ENCODE measurements at regions not wholly inside any gene's neighbourhood (a gene's known extent, or its start where the extent isn't known, plus 50 kb on each side); places are given as distances from the start of the nearest gene placed in this dataset.
"Not testable (repeated sequence)": the region's sequence is repeated elsewhere in the genome, so short reads cannot be mapped to it uniquely, and the experiment has no call there.

DNA sequence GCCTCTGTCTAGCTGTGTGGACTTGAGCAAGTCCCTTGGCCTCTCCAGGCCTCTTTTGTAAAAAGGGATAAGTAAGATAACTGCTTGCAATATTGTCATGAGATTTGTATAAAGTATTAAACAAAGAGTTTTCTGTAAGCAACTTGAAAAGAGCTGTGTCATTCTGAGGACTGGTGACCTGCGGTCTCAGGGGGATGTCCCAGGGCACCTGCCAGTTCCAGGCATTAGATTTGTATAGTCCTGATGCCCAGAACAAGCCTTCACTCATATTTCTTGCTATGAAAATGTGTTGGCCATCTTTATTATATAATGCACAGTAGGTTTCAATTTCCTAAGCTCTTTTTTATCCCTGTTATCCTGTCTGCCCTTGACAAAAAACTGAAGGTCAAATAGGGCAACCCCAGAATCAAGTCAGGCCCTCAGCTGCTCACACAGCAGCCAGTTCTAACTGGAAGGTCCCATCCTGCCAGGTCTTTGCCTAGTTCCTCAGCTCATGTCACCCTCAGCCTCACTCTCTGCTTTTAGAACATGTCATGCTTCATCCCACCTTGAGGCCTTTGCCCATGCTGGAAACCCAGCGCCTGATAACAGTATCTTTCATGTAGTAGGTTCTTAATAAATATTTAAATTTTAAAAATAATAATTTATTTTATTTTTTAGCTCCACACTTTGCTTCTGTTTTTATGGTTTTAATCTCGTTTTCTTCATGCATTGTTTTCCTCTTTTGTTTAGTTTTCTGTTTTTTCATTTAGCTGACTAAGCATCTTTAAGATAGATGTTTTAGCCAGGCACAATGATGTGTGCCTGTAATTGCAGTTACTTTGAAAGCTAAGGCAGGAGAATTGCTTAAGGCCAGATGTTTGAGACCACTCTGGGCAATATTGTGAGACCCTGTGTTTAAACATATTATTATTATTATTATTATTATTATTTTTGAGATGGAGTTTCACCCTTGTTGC, 87.5 kb upstream of the ZNF92 start:
- BruUV-seq (replicated peaks): no TSS peak
- Histone ChIP-seq H3K9me3 (ENCODE audit: control insufficient read depth, insufficient read depth, low read depth, low read length) (no peaks in the 10 kb centered on the region), H3K4me3 (ENCODE audit: low read depth in 2 of 2, low read length in 2 of 2) (no peak overlapping the region), H3K27me3 (ENCODE audit: control insufficient read depth, insufficient read depth, low read length) (no peaks in the 10 kb centered on the region), H3K36me3 (ENCODE audit: control insufficient read depth, insufficient read depth, low read length) (no peaks in the 10 kb centered on the region), H3K4me1 (ENCODE audit: control insufficient read depth, insufficient read depth, low read length) (no peaks in the 10 kb centered on the region), H3K27ac (ENCODE audit: low read length) (no peak overlapping the region)
- in situ Hi-C loops (cut with HindIII; ENCODE audit: low pct_unique_long_range_greater_than_20kb, low sequenced_read_pairs) (no loop called here), intact Hi-C loops (cut with micrococcal nuclease; ENCODE audit: unreplicated experiment) (no loop called here)
- no peak for TF ChIP-seq TCF7L2 (IDR thresholded peaks at IDR 0.05; ENCODE audit: low read depth, low read length)
- no peak for TF ChIP-seq SIN3A (IDR thresholded peaks at IDR 0.05; ENCODE audit: borderline replicate concordance, insufficient read depth, low read depth, low read length)
- TF ChIP-seq POLR2AphosphoS5 (IDR thresholded peaks at IDR 0.05; ENCODE audit: low read depth, low read length): no peak
- TF ChIP-seq REST (IDR thresholded peaks at IDR 0.05; ENCODE audit: insufficient read depth in 1 of 2, low read depth in 2 of 2, low read length in 1 of 2): no peak
- TF ChIP-seq, protein P1, sequence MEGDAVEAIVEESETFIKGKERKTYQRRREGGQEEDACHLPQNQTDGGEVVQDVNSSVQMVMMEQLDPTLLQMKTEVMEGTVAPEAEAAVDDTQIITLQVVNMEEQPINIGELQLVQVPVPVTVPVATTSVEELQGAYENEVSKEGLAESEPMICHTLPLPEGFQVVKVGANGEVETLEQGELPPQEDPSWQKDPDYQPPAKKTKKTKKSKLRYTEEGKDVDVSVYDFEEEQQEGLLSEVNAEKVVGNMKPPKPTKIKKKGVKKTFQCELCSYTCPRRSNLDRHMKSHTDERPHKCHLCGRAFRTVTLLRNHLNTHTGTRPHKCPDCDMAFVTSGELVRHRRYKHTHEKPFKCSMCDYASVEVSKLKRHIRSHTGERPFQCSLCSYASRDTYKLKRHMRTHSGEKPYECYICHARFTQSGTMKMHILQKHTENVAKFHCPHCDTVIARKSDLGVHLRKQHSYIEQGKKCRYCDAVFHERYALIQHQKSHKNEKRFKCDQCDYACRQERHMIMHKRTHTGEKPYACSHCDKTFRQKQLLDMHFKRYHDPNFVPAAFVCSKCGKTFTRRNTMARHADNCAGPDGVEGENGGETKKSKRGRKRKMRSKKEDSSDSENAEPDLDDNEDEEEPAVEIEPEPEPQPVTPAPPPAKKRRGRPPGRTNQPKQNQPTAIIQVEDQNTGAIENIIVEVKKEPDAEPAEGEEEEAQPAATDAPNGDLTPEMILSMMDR (IDR thresholded peaks at IDR 0.05): no peak
- DNase-seq (ENCODE audit: low read depth, low spot score) (no peak), ATAC-seq (no peak)
- CTCF ChIA-PET: no interaction called here
- POLR2A ChIA-PET: interaction anchor here (0.8 kb wide), 1 partner anchor 74 kb away, joined by 5 read pairs; no protein-coding TSS in a partner anchor

- H3K36me3 ChIP-seq (ENCODE audit: control insufficient read depth, insufficient read depth, low read length); CTCF ChIA-PET; intact Hi-C loops (cut with micrococcal nuclease; ENCODE audit: unreplicated experiment); H3K4me1 ChIP-seq (ENCODE audit: control insufficient read depth, insufficient read depth, low read length); POLR2A ChIA-PET; H3K4me3 ChIP-seq (ENCODE audit: low read depth in 2 of 2, low read length in 2 of 2); in situ Hi-C loops (cut with HindIII; ENCODE audit: low pct_unique_long_range_greater_than_20kb, low sequenced_read_pairs); BruUV-seq (replicated peaks); DNase-seq (ENCODE audit: low read depth, low spot score); H3K9me3 ChIP-seq (ENCODE audit: control insufficient read depth, insufficient read depth, low read depth, low read length); H3K27ac ChIP-seq (ENCODE audit: low read length); ATAC-seq; H3K27me3 ChIP-seq (ENCODE audit: control insufficient read depth, insufficient read depth, low read length): not testable (repeated sequence)
These were observed 88.4 kb upstream of the ZNF92 start for GRCh38 chr7:65285241-65285640.

- TF ChIP-seq POLR2AphosphoS5 (IDR thresholded peaks at IDR 0.05; ENCODE audit: low read depth, low read length) (no peak), REST (IDR thresholded peaks at IDR 0.05; ENCODE audit: insufficient read depth in 1 of 2, low read depth in 2 of 2, low read length in 1 of 2) (no peak), SIN3A (IDR thresholded peaks at IDR 0.05; ENCODE audit: borderline replicate concordance, insufficient read depth, low read depth, low read length) (no peak), TCF7L2 (IDR thresholded peaks at IDR 0.05; ENCODE audit: low read depth, low read length) (no peak)
- TF ChIP-seq, protein P1 (IDR thresholded peaks at IDR 0.05): no peak
- Histone ChIP-seq H3K36me3 (ENCODE audit: control insufficient read depth, insufficient read depth, low read length) (no peaks in the 10 kb centered on the region), H3K27me3 (ENCODE audit: control insufficient read depth, insufficient read depth, low read length) (no peaks in the 10 kb centered on the region), H3K4me3 (ENCODE audit: low read depth in 2 of 2, low read length in 2 of 2) (no peak overlapping the region), H3K9me3 (ENCODE audit: control insufficient read depth, insufficient read depth, low read depth, low read length) (no peaks in the 10 kb centered on the region), H3K27ac (ENCODE audit: low read length) (no peak overlapping the region), H3K4me1 (ENCODE audit: control insufficient read depth, insufficient read depth, low read length) (no peaks in the 10 kb centered on the region)
- ChIA-PET POLR2A (no interaction called here), CTCF (no interaction called here)
- intact Hi-C loops (cut with micrococcal nuclease; ENCODE audit: unreplicated experiment) (no loop called here), in situ Hi-C loops (cut with HindIII; ENCODE audit: low pct_unique_long_range_greater_than_20kb, low sequenced_read_pairs) (no loop called here)
- no TSS peak for BruUV-seq (replicated peaks)
- ATAC-seq (no peak), DNase-seq (ENCODE audit: low read depth, low spot score) (no peak)
These were observed 93.9 kb upstream of the ZNF92 start for GRCh38 chr7:65279795-65280194.
